Keratinocyte (primary cell): ENCODE measurements at regions not wholly inside any gene's neighbourhood (a gene's known extent, or its start where the extent isn't known, plus 50 kb on each side); places are given as distances from the start of the nearest gene placed in this dataset.

Experiments used
- CTCF ChIP-seq, 3 experiments: IDR thresholded peaks in 1 of 3; conservative IDR thresholded peaks in 1 of 3; optimal IDR thresholded peaks in 1 of 3; 2 replicates in 2 of 3; 3 replicates in 1 of 3; pipeline versions ENCODE3 to v1.5.1; 2011; ENCODE audit warnings: low read length in 3 of 3, mild to moderate bottlenecking in 3 of 3, moderate library complexity in 2 of 3, control low read depth in 1 of 3, inconsistent platforms in 1 of 3; ENCODE audit not compliant: insufficient read depth in 2 of 3; ENCODE audit errors: extremely low read depth in 1 of 3
- EZH2 ChIP-seq: IDR thresholded peaks from one replicate; pipeline ENCODE4 v1.6.1; 2012; ENCODE audit warnings: inconsistent platforms, mild to moderate bottlenecking, low read length, moderate library complexity

GRCh38 chr11:127598476-127598875 is 597.9 kb upstream of the KIRREL3 start:
- TF ChIP-seq CTCF (optimal IDR thresholded peaks at IDR 0.05 in 1 of 3, IDR thresholded peaks at IDR 0.05 in 1 of 3, conservative IDR thresholded peaks at IDR 0.05 in 1 of 3; ENCODE audit: extremely low read depth in 1 of 3, insufficient read depth in 2 of 3, low read length in 3 of 3): no peak
- TF ChIP-seq EZH2: no peak
